GM19463 (cell line): ENCODE measurements at regions not wholly inside any gene's neighbourhood (a gene's known extent, or its start where the extent isn't known, plus 50 kb on each side); places are given as distances from the start of the nearest gene placed in this dataset.

Experiments
- ATAC-seq: cut with Tn5 transposase; IDR thresholded peaks from one replicate; pipeline ENCODE4 v1.9.1; 2021; ENCODE audit warnings: mild to moderate bottlenecking, moderate library complexity; ENCODE audit not compliant: unreplicated experiment

DNA sequence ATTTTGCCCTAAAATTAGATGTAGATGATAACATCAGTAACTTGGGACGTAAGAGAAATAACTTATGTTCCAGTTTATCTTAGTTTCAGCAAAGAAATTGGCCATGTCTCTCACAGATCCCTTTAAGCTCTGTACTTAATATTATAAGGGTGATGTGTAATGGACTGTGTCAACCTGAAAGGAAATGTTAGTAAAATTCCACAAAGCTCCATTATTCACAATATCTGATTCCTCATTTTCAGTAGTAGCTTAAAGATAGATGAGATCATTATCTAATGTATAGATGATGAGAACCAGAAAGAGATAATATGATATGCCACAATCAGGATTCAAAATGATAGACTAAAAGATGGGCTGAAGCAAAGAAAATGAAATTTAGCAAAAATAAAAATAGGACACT, 316.8 kb upstream of the CHRM2 start:
- ATAC-seq: no peak

DNA sequence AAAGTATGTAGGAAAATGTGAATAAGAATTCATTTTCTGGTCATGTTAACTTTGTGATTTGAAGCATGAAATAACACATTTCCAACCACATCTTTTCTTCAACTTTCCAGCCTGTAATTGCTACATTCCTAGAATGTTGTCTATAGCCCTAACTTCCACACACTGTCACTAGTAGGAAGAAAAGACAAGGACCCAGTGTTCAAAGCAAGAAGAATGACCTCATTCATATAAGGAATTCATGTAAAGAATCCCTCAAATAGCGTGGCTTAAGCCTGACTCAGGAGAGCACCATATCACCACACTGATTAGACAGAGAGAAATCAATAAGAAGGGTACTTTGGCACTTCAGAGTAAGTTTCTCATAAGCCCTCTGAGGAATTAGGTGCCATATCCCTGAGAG, 318.7 kb upstream of the CHRM2 start:
- ATAC-seq: no peak

DNA sequence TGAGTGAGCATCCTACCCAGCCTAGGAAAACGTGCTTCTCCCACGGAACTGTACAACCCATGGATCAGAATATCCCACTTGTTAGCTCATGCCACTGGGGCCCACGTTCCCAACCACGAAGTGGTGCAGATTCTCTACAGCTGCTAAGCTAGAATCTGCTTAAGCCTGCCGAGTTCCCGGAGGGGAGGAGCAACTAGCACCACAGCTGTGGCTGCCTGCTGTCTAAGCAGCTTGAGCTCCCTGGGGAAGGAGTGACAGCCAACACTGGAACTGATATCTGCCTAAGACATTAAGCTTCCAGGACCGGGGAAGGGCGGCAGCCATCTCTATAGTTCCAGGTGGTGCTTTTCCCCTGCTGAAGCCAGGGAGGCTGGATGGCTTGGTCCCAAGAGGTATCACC, 334.7 kb upstream of the CHRM2 start:
- no peak for ATAC-seq

DNA sequence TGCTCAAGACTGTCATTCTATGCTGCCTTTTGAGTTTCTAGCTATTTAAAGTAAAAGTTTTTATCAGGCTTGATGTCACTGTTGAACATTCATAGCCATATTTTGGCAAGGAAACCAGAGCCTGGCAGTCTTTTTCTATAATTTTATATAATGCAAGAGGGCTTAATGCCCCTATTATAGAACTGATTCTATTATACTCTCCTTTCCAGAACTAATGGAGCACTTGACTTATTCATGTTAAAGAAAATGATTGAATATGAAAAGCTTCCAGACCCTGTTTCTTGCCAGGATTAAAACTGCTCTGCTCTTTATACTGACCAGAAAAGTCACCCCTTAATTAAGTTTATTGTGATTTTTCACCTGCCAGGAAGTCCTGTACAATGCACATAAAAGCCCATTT, 337.6 kb upstream of the CHRM2 start:
- no peak for ATAC-seq

DNA sequence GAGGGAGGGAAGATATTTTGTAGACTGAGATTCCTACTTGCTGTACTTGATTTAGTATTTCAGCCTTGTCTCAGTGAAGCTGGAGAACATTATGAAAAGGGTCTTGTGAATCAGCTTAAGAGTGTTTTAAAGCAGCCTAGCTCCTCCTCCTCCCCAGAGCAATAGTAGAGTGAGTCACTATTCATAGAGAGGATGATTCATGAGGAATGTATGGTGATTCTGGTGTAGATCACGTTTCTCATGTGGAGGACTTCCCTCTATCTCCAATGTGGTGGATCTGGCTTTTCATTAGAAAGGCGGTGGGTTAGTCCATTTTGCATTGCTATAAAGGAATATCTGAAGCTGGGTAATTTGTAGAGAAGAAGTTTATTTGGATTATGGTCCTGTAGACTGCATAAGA, 340.1 kb upstream of the CHRM2 start:
- no peak for ATAC-seq

DNA sequence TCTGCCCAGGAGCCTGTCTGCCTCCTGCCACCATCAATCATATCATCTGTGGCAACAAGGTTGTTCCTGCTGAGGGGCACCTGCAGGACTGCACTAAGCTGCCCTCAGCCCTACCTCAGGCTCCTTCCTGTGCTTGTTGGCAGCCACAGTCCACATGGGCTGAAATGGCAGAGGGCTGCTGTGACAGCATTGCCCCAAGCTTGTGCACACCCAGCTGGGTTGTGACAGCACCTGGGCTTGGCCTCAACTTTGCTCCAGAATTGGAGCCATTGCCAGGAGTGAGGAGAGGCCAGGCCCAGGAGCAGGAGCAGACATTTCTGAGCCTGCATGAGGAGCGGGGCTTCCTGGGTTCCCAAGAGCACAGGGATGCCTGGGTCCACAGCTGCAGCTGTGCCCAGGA, 340.9 kb upstream of the CHRM2 start:
- no peak for ATAC-seq

DNA sequence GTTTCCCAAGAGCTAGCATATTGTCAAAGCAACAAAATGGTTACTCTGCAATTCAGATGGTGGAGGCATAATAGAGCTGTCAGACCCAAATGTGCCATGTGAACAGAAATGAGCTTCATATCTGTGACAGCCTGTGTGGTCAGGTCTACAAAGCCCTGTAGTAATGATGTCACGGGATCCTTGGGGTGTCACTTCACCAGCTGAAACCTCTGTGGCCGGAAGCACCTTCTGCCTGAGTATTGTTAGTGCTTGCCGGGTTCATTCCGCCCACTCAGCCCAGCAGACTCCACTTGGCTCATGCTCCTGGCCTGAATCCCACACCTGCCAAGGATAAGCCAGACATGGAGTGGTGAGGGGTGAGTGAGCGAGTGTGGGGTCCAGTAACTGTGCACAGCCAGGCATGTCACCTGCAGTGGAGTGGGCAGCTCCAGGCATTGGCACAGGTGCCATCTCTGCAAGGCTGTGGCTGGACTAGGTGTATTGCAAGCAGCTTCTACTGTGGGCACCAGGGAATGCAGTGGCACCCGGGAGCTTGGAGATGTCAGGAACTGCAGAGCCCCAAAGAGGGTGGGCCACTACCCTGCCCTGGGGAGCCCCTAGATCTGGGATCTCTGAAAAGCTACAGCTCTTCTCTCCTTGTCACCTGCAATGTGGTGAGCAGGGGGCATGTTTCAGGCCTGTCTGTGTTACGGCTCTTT, 341.9 kb upstream of the CHRM2 start:
- ATAC-seq: no peak

DNA sequence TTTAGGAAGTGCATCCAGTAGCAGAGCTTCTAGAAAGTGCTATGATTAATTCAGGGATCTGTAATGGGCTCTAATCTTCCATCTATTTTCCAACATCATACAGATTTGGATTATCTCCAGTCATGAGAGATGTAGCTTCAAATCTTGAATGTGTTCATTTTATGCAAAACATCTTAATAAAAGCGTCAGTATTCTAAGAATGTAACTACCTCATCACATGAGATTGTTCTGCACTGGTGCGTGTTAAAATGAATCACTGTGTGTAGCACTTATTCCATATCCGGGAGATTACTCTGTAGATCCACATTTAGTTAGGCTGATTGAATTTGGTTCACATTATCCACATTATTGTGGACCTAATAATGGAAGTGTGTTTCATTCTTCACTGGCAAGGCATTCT, 344.9 kb upstream of the CHRM2 start:
- no peak for ATAC-seq

DNA sequence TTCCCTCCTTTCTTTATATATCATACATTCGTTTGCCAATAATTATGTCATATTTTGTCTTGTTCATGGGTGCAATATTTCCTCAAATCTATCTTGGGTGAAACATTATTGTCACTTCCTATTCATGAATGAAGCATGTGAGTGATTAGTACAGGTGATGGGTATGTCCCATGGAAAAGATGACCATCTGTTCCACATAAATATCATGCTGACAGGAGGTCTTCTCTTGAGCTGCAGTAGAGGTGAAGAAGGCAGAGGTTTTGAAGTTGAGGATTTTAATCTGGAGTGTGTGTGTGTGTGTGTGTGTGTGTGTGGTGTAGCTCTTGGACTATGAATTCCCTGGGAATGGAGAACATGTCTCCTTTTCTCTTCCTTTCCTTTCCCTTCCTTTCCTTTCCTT, 350.5 kb upstream of the CHRM2 start:
- ATAC-seq: no peak

DNA sequence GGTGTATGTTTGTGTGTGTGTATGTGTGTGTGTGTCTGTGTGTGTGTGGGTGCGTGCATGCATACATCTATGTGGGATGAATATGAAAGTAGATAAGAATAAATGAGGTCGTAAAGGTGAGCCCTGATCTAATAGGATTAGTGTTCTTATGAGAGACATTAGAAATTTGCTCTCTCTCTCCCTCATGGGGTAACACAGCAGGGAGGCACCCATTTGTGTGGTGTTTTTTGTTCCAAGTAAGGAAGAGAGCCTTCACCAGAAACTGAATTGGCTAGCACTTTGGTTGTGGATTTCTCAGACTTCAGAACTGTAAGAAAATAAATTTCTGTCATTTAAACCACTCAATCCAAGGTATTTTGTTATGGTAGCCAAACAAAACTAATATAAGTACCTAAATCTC, 353.7 kb upstream of the CHRM2 start:
- no peak for ATAC-seq

DNA sequence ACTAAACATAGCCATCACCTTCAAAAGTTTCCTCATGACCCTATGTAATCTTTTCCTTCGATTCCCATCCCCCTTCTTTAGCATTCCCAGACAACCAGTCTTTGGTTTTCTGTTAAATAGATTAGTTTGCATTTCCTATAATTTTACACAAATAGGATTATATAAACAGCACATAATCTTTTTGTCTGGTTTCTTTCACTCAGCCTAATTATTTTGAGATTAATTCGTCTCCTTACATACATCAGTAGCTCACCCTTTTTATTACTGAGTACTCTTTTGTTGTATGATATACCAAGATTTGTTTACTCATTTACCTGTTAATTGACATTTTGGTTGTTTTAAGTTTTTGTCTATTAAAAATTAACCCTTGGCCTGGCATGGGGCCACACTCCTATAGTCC, 354.7 kb upstream of the CHRM2 start:
- ATAC-seq: no peak

DNA sequence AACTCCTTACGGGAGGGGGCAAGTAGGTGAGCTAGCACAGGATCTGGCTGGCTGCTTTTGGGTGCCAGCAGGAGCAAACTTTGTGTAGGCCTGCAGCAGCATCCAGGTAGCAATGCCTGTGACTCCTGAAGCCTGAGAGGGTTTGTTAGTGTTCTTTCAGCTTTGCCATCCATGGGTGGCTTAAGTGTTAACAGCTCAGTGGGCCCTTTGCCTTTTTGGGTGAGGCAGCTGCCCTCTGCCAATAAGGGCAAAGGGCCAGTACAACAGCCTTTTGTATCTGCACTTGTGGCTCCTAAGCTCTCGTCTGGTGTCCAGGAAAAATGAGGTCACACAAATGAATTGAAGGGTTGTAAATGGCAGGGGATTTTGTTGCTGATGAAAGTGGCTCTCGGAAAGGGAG, 359.0 kb upstream of the CHRM2 start:
- ATAC-seq: no peak

DNA sequence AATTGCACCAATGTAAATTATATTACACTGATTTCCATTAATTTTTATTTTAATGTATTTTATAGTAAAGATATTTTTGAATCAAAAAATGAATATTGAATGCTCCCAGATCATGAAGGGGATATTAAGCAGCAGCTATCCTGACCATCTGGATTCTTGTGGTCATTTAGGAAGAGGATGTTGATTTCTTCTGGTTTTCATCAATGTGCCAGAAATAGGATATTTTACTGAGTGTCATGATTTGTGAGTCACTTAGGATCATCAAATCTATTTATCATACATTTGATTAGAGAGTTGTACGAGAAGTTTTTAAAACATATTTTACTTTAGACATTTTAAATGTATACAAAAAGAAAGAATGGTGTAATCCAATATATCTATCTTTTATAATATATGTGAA, 366.3 kb upstream of the CHRM2 start:
- no peak for ATAC-seq

DNA sequence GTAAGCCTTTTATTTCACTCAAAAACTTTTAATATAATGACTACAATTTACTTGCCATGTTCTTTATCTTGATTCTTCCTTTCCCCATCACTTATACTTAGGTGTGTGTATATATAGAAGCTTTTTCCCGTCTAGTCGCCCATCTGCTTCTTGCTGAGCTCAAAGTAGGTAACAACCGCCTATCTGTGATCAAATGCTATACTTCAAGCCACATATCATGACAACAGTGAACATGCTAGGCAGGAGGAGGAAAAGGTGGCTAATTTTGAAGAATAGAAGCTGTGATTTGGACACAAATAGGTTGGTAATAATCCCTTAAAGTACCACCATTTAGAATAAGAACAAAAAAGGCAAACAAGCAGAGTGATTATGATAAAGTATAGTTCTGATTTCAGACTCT, 367.3 kb upstream of the CHRM2 start:
- no peak for ATAC-seq

DNA sequence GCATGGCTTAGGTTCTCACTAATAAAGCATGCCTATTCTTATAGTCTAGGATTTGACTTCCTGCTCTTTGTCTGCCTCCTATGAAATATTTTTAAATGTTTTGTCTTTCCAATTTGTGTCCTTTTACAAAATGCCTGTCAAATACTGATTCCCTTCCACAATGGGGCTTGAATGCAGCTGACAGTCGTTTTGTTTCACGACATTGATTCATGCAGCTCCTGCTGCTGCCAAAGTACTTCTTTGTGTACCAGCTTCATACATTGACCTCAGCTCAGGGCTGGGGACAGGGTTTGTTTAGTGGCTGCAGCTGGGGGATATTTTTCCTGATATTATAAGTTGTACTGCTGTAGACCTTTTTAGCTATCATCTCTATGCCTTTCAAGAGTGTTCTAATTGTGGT, 371.9 kb upstream of the CHRM2 start:
- ATAC-seq: no peak

DNA sequence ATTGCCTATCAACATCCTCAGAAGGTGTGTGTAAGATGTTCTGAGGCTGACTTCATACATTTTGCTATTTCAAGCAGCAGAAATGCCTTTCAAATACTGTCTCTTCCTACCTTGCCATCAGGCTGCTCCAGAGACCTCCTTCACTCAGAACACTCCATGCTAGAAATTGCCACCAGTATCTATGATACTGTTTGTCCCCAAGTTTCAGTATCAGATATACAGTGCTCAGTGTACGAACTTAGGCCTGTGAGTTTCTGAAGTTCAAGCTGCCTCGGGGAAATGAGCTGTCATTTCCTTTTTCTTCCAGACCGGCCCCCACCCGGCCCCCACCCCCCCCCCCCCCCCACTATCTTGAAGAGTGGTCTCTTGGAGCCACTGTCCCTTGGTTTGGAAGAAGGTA, 373.4 kb upstream of the CHRM2 start:
- ATAC-seq: no peak

DNA sequence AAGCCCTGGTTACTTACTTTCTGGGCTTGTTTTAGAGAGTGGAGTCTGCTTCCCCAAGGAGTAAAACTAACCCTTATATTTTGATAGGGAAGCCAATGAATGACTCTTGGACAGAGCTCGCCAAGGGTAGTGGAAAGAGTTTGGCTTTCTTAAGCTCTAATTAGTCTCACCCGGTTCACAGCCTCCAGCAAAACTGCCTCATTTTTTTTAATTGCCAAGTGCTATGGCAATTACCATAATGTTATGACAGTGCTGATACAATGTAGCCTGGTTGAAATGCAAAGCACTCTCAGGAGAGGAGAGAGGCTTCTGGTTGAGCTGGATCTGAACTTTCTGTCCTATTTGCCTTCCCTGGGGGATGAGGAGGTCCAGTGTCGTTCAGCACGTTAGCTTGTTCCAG, 376.1 kb upstream of the CHRM2 start:
- ATAC-seq: no peak

DNA sequence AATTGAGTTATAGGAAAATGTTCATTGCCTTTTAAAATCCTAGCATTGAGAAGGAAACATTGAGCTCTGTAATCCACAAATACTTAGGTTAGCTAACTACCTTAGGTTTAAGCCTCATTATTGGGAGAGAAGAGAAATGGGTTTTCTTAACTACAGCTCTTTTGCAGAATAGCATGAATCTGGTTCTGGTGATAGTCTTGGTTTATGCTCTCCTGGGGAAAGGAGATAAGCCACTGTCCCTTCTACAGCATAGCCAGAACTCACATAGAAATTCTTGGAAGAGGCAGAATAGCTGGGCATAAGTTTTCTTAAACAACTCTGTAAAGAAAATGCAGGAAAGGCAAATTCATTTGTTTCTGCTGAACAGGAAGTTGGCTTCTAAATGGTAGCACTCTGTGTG, 378.6 kb upstream of the CHRM2 start:
- no peak for ATAC-seq

DNA sequence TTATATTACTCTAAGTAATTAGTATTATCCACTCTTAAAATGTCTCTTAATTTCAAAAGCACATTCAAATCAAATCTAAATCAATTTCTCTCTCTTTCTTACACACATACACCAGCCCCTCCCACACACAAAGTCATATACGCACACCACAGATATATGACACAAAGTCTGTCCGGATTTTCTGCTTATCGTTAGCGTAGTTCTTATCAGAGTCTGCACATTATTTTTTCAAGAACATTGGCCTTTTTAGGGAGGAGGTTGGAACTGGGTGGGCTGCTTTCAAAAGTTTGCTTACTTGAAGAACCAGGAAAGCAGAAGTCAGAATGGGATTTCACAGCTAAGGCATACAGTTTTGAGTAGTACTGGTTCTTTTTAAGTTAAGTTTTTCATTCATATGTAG, 387.6 kb upstream of the CHRM2 start:
- ATAC-seq: no peak

DNA sequence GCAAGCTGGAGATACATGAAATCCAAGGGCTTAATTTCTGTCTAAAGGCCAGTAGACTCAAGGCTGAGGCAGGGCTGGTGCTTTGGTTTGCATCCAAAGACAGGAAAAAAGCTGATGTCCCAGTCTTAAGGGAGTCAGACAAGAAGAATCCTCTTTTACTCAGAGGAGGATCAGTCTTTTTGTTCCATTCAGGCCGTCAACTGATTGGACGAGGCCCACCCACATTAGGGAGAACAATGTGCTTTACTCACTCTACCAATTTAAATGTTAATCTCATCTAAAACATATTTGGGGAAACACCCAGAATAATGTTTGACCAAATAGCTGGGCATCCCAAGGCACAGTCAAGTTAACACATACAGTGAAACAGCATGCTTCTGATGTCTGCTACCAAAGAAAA, 388.5 kb upstream of the CHRM2 start:
- ATAC-seq: no peak

DNA sequence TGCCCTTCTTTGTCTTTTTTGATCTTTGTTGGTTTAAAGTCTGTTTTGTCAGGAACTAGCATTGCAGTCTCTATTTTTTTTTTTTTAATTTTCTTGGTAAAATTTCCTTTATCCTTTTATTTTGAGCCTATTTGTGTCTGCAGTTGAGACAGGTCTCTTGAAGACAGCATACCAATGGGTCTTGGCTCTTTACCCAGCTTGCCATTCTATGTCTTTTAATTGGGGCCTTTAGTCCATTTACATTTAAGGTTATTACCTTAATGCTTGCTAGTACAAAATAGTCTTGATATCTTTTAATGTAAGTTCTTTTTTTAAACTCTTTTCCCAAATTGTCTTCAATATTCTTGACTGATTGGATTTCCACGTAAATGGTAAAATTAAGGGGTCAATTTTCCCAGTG, 398.3 kb upstream of the CHRM2 start:
- ATAC-seq: no peak

DNA sequence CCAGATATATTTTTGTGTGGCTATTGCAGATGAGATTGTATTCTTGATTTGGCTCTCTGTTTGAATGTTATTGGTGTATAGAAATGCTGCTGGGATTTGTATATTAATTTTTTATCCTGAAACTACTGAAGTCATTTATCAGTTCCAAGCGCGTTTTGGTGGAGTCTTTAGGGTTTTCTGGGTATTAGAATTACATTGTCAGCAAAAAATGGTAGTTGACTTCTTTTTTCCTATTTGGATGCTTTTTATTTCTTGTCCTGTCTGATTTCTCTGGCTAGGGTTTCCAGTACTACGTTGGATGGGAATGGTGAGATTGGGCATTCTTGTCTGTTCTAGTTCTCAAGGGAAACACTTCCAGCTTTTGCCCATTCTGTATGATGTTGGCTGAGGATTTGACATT, 415.5 kb upstream of the CHRM2 start:
- ATAC-seq: no peak

DNA sequence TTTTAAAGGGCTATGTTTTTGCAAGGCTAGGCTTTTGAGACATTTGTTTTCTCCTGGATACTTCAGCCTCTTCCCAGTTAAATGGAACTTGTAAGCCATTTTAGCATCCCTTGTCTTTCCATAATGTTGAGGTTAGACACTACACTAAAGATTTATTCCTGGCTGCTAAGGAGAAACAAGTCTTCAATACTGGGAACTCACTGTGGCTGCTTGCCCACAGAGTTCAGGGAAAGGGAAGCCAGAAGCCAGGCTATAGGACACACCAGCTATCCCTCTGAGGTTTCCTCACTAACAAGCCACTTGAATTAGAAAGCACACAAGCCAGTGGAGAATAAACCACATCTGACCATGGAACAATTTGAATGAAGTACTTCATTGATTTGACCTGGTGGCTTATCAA, 421.7 kb upstream of the CHRM2 start:
- no peak for ATAC-seq

DNA sequence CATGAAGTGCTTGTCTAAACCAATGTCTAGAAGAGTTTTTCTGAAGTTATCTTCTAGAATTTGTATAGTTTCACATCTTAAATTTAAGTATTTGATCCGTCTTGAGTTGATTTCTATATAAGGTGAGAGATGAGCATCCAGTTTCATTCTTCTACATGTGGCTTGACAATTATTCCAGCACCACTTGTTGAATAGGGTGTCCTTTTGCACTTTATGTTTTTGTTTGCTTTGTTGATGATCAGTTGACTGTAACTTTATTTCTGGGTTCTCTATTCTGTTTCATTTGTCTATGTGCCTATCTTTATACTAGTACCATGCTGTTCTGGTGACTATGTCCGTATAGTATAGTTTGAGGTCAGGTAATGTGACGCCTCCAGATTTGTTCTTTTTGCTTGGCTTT, 426.6 kb upstream of the CHRM2 start:
- ATAC-seq: no peak
